H9 (cell line): ENCODE measurements at regions not wholly inside any gene's neighbourhood (a gene's known extent, or its start where the extent isn't known, plus 50 kb on each side); places are given as distances from the start of the nearest gene placed in this dataset.

Experiments used
- DNase-seq: peaks from one replicate; pipeline ENCODE4 v3.0.0-alpha.2; 2017
- H2AFZ ChIP-seq: one replicate; pipeline ENCODE4 v1.6.1; 2013; ENCODE audit warnings: mild to moderate bottlenecking, low read length, control low read depth, moderate library complexity
- H2AK5ac ChIP-seq: 2 replicates; pipeline ENCODE4 v1.6.1; 2013; ENCODE audit warnings: low read length, control low read depth, mixed read lengths; ENCODE audit not compliant: insufficient read length
- H2BK120ac ChIP-seq: one replicate; pipeline ENCODE4 v1.6.1; 2013; ENCODE audit warnings: low read depth, mild to moderate bottlenecking, low read length, control low read depth, inconsistent platforms; ENCODE audit not compliant: poor library complexity, severe bottlenecking
- H2BK12ac ChIP-seq: 2 replicates; pipeline ENCODE4 v1.6.1; 2013; ENCODE audit warnings: low read length, control low read depth, mixed read lengths, low read depth; ENCODE audit not compliant: insufficient read length
- H2BK15ac ChIP-seq: 2 replicates; pipeline ENCODE4 v1.6.1; 2013; ENCODE audit warnings: low read depth, low read length, control low read depth
- H2BK20ac ChIP-seq: one replicate; pipeline ENCODE4 v1.6.1; 2013; ENCODE audit warnings: low read depth, mild to moderate bottlenecking, low read length, control low read depth, inconsistent platforms; ENCODE audit not compliant: poor library complexity, severe bottlenecking
- H2BK5ac ChIP-seq: 2 replicates; pipeline ENCODE4 v1.6.1; 2013; ENCODE audit warnings: low read length, control low read depth, mixed read lengths; ENCODE audit not compliant: insufficient read length
- H3K14ac ChIP-seq: 2 replicates; pipeline ENCODE4 v1.6.1; 2013; ENCODE audit warnings: low read length, control low read depth; ENCODE audit not compliant: insufficient read depth
- H3K18ac ChIP-seq: 2 replicates; pipeline ENCODE4 v1.6.1; 2013; ENCODE audit warnings: low read depth, mild to moderate bottlenecking, mixed read lengths, low read length, control low read depth; ENCODE audit not compliant: insufficient read length
- H3K23ac ChIP-seq: 2 replicates; pipeline ENCODE4 v1.6.1; 2013; ENCODE audit warnings: low read length, control low read depth, mixed read lengths, low read depth; ENCODE audit not compliant: insufficient read length
- H3K23me2 ChIP-seq: 2 replicates; pipeline ENCODE4 v1.6.1; 2013; ENCODE audit warnings: low read depth, mild to moderate bottlenecking, mixed read lengths, low read length, control low read depth; ENCODE audit not compliant: insufficient read length, poor library complexity, severe bottlenecking
- H3K27ac ChIP-seq: 2 replicates; pipeline ENCODE4 v1.5.1; 2013; ENCODE audit warnings: low read length, control low read depth, mixed read lengths, low read depth; ENCODE audit not compliant: insufficient read length
- H3K27me3 ChIP-seq: 2 replicates; pipeline ENCODE4 v1.6.1; 2013; ENCODE audit warnings: low read length, control low read depth, inconsistent platforms; ENCODE audit not compliant: insufficient read depth
- H3K4ac ChIP-seq: 2 replicates; pipeline ENCODE4 v1.6.1; 2013; ENCODE audit warnings: low read depth, mild to moderate bottlenecking, control low read depth, inconsistent platforms, low read length, moderate library complexity
- H3K4me1 ChIP-seq: 2 replicates; pipeline ENCODE4 v1.6.1; 2013; ENCODE audit warnings: low read length, control low read depth, inconsistent platforms; ENCODE audit not compliant: insufficient read depth
- H3K4me2 ChIP-seq: 2 replicates; pipeline ENCODE4 v1.6.1; 2013; ENCODE audit warnings: low read length, control low read depth, mixed read lengths; ENCODE audit not compliant: insufficient read length, insufficient read depth
- H3K56ac ChIP-seq: 2 replicates; pipeline ENCODE4 v1.6.1; 2013; ENCODE audit warnings: low read depth, mild to moderate bottlenecking, mixed read lengths, low read length, control low read depth; ENCODE audit not compliant: insufficient read length
- H3K79me1 ChIP-seq: 2 replicates; pipeline ENCODE4 v1.6.1; 2013; ENCODE audit warnings: low read depth, mild to moderate bottlenecking, moderate library complexity, low read length, control low read depth, inconsistent platforms; ENCODE audit not compliant: insufficient read depth, poor library complexity, severe bottlenecking
- H3K79me2 ChIP-seq: 2 replicates; pipeline ENCODE4 v1.6.1; 2013; ENCODE audit warnings: low read length, control low read depth, inconsistent platforms; ENCODE audit not compliant: insufficient read depth
- H3K9ac ChIP-seq: 2 replicates; pipeline ENCODE4 v1.6.1; 2013; ENCODE audit warnings: low read length, control low read depth, mixed read lengths; ENCODE audit not compliant: insufficient read length; ENCODE audit errors: extremely low read depth
- H3K9me3 ChIP-seq: one replicate; pipeline ENCODE4 v1.6.1; 2013; ENCODE audit warnings: low read depth, low read length, inconsistent platforms; ENCODE audit not compliant: control insufficient read depth
- H3T11ph ChIP-seq: one replicate; pipeline ENCODE4 v1.6.1; 2013; ENCODE audit warnings: mild to moderate bottlenecking, low read length, control low read depth, inconsistent platforms
- H4K20me1 ChIP-seq: one replicate; pipeline ENCODE4 v1.6.1; 2013; ENCODE audit not compliant: control insufficient read depth, insufficient read length, insufficient read depth
- H4K5ac ChIP-seq: 2 replicates; pipeline ENCODE4 v1.6.1; 2013; ENCODE audit warnings: low read depth, mild to moderate bottlenecking, mixed read lengths, low read length, control low read depth; ENCODE audit not compliant: insufficient read length
- H4K8ac ChIP-seq: replicated peaks from 2 replicates; pipeline ENCODE4 v1.6.1; 2013; ENCODE audit warnings: low read length, control low read depth, mixed read lengths, low read depth; ENCODE audit not compliant: insufficient read length
- H4K91ac ChIP-seq: 2 replicates; pipeline ENCODE4 v1.6.1; 2013; ENCODE audit warnings: low read depth, mild to moderate bottlenecking, moderate library complexity, mixed read lengths, low read length, control low read depth; ENCODE audit not compliant: insufficient read length
- H3K27ac Mint-ChIP-seq, 3 experiments: 2 replicates in 2 of 3; 3 replicates in 1 of 3; pipeline ENCODE4 v1.8.0; 2020 to 2021; ENCODE audit warnings: mixed read lengths in 3 of 3, mild to moderate bottlenecking in 1 of 3, moderate library complexity in 1 of 3
- H3K27me3 Mint-ChIP-seq: 2 replicates; pipeline ENCODE4 v1.8.0; 2021; ENCODE audit warnings: low read depth, mild to moderate bottlenecking, moderate library complexity, mixed read lengths
- H3K36me3 Mint-ChIP-seq, 3 experiments: 2 replicates in 2 of 3; 3 replicates in 1 of 3; pipeline ENCODE4 v1.8.0; 2020 to 2021; ENCODE audit warnings: low read depth in 3 of 3, mixed read lengths in 3 of 3; ENCODE audit not compliant: insufficient read depth in 1 of 3
- H3K4me1 Mint-ChIP-seq, 2 experiments: 2 replicates each; pipeline ENCODE4 v1.8.0; 2020; ENCODE audit warnings: mixed read lengths in 2 of 2
- H3K4me3 Mint-ChIP-seq, 2 experiments: 2 replicates in 1 of 2; 3 replicates in 1 of 2; pipeline ENCODE4 v1.8.0; 2020 to 2021; ENCODE audit warnings: mild to moderate bottlenecking in 2 of 2, mixed read lengths in 2 of 2, moderate library complexity in 1 of 2
- H3K9me3 Mint-ChIP-seq, 2 experiments: 2 replicates in 1 of 2; 3 replicates in 1 of 2; pipeline ENCODE4 v1.8.0; 2020; ENCODE audit warnings: mild to moderate bottlenecking in 2 of 2, mixed read lengths in 2 of 2, moderate library complexity in 1 of 2
- CTCF ChIP-seq: fragments of 200-600 bp; sonication (generic); conservative IDR thresholded peaks from 3 replicates; pipeline ENCODE4 v1.8.0; 2021; ENCODE audit warnings: antibody characterized with exemption, mild to moderate bottlenecking
- WGBS: extraction: QIAGEN DNeasy Blood & Tissue Kit; methylation state at CpG from one replicate; pipeline ENCODE4 v1.1.7; 2013; ENCODE audit warnings: missing lambda C conversion rate, low lambda C conversion rate, mixed read lengths; ENCODE audit not compliant: insufficient read length; ENCODE audit errors: extremely low coverage; 5-methylcytosine and 5-hydroxymethylcytosine counted together

GRCh38 chr9:103839197-103839596 lies 254.9 kb upstream of the SMC2 start:
- H4K5ac ChIP-seq = no peak overlapping the region
- H2BK12ac ChIP-seq = no peak overlapping the region
- H3K9ac ChIP-seq = no peak overlapping the region
- H3K4me3 Mint-ChIP-seq = no peak overlapping the region
- no peak overlapping the region for H3K4me2 ChIP-seq
- H3K4me1 ChIP-seq = no peaks in the 10 kb centered on the region
- H3K27ac Mint-ChIP-seq = no peak overlapping the region
- H4K8ac ChIP-seq = no peak overlapping the region
- no peak overlapping the region for H3K14ac ChIP-seq
- no peak overlapping the region for H3K4ac ChIP-seq
- H3K36me3 Mint-ChIP-seq = no peaks in the 10 kb centered on the region; a peak in 1 of 7 replicates
- H3K18ac ChIP-seq = no peak overlapping the region
- H3K27me3 Mint-ChIP-seq = no peaks in the 10 kb centered on the region
- no peaks in the 10 kb centered on the region for H3K9me3 ChIP-seq
- no peak overlapping the region for H4K91ac ChIP-seq
- no peak overlapping the region for H2AK5ac ChIP-seq
- H3K9me3 Mint-ChIP-seq = peaks cover 3 to 4% of the 10 kb centered on the region in 2 experiments; a peak in 3 of 5 replicates
- no CpG with 5 or more reads among the region's 1 CpG for WGBS
- H2BK20ac ChIP-seq = no peak overlapping the region
- H2BK15ac ChIP-seq = no peak overlapping the region
- no peak for TF ChIP-seq CTCF
- no peak for DNase-seq
- H3K79me2 ChIP-seq = no peaks in the 10 kb centered on the region
- no peaks in the 10 kb centered on the region for H3K27me3 ChIP-seq
- no peak overlapping the region for H2BK5ac ChIP-seq
- no peaks in the 10 kb centered on the region for H3K79me1 ChIP-seq
- no peak overlapping the region for H3K27ac ChIP-seq
- H2AFZ ChIP-seq = no peak overlapping the region
- no peak overlapping the region for H2BK120ac ChIP-seq
- H3K23me2 ChIP-seq = no peaks in the 10 kb centered on the region
- H3K4me1 Mint-ChIP-seq = peaks cover 5% of the 10 kb centered on the region in 2 experiments
- no peak overlapping the region for H3K56ac ChIP-seq
- H4K20me1 ChIP-seq = no peaks in the 10 kb centered on the region
- H3K23ac ChIP-seq = no peak overlapping the region
- H3T11ph ChIP-seq = no peak overlapping the region
